COLO668 (cell line): ENCODE measurements at regions not wholly inside any gene's neighbourhood (a gene's known extent, or its start where the extent isn't known, plus 50 kb on each side); places are given as distances from the start of the nearest gene placed in this dataset.

ENCODE experiments used
- DNase-seq: peaks from one replicate; lab custom pipeline; 2025; ENCODE audit not compliant: unreplicated experiment; lab: John Stamatoyannopoulos, UW

DNA sequence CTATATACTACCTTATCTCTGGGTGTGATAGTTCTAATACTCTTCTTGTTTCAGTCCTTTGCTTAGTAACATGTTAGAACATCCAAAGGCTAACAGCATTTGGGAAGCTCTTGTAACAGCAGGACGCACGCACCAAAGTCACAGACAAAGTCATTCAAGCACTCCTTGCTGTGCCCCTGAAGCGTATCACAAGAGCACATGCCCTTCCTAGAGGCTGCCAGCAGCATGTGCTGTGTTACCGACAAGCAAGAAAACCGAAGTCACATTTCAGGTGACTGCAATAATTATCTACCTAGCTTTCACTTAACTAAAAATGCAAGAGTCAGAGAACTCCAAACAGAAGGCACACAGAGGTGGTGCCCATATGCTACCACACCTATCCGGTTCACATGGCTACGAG, 194.1 kb downstream of the KLF12 start:
- no peak for DNase-seq

DNA sequence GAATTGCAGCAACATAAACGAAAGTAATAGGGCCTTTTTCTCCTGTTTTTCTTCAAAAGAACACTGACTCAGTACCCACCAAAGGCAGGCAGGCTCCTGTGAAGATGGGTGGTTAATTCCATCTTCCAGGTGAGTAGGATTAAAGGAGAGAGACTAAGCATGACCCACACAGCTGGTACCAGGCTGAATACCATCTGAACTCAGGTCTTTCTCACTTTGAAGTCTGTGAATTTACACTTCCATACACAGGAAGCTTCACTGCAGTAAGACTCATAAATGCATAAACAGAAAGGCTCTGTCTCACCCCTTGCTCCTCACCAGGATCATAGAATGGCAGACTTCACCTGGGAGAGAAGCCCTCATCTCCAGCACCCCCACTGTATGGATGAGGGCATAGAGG, 194.6 kb downstream of the KLF12 start:
- no peak for DNase-seq

DNA sequence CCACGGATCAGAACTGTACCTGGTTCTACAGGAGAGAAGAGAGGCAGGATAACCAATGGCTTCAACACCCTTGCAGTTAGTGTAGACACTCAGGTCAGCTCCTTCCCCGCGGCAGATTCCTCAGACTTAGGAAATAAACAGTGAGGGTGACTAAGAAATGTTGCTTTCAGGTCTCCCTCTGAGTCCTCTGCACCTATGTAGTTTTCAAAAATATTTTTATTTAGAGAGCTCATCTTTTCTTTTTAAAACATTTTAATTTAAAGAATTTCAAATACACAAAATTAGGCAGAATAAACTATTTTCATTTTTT, 195.2 kb downstream of the KLF12 start:
- no peak for DNase-seq

DNA sequence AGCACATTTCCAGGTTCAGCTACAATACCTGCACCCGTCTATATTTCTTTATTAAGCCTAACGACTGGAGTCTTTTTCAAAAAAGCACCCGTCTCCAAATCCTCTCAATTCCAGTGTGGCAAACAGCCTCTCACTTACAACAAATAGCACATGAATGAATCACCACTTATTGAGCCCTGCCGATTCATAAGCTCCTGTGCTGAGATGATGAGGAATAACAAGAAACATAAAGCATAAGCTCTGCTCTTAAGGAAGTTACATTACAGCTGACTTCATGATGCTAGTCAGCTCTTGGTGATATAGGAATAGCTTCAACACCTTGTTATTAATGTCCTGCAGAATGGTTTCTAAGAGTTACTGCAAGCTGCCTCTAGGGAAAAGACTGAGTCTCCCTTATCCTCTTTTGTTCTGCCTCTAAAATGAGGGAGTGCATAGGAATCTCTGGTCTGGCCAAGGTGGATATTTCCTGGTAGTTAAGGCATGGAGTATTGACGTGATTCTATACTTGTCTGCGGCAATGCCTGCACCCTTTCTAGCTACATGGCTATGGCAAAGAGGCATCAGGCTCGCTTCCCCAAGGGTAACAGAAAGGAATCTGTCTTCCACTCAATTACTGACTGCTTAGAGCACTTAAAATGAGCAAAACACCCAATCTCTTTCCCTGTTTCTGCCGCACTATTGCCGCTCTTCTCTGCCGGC, 195.7 kb downstream of the KLF12 start:
- no peak for DNase-seq

DNA sequence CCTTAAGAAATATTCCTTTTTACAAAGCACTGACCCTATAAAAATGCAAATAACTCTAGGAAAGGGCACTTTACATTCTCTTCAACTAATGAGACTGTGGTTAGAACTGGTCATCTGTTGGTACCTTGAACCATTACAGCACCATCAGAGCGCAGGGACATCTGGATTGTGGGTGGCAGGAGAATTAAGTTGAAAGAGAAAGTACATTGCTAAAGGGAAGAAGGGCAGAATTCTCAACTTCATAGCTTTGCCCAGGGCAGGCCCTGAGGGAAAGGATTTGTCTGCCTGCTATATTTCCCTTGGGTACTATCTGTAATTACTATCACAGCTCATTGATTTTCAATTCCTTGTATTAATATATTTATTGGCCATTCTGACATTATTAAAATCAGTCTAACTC, 196.8 kb downstream of the KLF12 start:
- no peak for DNase-seq

DNA sequence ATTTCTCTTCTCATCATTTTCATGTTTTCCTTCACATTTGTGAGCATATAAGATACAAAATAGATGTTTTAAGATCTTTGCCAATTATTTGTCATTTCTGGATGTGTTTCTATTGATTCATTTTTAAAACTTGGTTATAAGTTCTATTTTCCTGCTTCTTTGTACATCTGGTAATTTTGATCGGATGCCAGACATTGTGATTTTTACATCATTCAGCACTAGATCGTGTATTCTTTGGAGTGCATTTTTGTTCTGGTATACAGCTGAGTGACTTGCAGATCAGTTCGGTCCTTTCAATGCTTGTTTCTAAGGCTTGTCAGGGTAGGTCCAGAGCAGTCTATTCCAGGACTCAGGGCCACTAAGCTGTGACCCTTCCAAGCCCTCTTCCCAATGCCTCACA, 198.2 kb downstream of the KLF12 start:
- no peak for DNase-seq

DNA sequence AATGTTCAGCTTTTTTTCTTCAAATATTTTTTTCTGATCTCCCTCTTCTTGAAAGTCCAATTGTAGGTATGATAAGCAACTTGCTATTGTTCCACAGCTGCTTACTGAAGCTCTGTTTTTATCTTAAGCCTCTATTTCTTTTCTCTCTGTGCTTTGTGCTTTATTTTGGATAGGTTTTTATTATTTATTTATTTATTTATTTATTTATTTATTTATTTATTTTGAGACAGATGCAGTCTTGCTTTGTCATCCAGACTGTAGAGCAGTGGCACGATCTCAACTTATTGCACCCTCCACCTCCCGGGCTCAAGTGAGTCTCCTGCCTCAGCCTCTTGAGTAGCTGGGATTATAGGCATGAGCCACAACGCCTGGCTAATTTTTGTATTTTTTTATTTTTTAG, 199.4 kb downstream of the KLF12 start:
- DNase-seq = no peak

DNA sequence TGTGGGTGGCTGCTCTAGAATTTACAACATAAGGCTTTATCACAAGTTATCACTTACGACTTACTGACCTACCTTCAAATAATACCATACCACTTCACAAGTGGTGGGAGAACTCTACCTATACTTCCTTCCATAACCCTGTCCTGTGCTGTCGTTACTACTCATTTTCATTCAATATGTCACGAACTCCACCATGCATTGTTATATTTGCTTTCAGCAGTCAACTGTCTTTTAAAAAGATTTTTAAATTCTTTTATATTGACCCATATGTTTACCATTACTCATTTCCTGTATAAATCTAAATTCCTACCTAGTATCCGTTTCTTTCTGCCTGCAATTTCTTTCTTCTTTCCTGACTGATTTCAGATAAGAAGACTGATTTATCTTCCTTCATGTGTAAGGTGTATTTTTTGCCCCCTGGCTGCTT, 200.0 kb downstream of the KLF12 start:
- DNase-seq = no peak

DNA sequence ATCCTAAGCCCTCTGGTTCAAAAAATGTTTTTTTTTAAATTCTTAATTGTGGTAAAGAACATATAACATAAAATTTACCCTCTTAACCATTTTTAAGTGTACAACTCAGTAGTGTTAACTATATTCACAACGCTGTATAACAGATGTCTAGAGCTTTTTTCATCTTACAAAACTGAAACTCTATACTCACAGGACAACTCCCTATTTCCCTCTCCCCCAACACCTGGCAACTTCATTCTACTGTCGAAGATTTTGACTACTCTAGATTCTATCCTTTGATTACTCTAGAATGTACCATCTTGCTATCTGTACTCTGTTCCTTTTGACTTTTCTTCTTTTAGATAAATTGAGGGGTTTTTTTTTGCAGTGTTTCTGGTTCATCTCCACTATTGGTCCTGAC, 200.4 kb downstream of the KLF12 start:
- no peak for DNase-seq

DNA sequence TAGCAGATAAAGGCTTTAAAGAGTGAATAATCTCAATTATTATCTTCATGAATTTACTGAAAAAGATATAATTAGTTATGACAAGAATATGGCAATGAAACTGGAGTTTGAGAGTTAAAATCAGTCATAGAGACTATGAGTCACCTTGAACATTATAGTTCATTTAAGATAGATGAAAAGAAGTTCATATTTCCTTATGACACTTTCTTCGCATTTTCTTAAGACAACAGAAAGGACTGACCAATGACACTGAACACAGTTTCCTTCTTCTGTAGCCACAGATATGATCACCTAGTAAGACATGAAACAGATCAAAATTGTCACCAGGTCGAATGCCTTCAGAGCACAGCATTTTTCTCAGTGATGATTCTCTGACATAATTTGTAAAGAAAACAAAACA, 202.1 kb downstream of the KLF12 start:
- no peak for DNase-seq

DNA sequence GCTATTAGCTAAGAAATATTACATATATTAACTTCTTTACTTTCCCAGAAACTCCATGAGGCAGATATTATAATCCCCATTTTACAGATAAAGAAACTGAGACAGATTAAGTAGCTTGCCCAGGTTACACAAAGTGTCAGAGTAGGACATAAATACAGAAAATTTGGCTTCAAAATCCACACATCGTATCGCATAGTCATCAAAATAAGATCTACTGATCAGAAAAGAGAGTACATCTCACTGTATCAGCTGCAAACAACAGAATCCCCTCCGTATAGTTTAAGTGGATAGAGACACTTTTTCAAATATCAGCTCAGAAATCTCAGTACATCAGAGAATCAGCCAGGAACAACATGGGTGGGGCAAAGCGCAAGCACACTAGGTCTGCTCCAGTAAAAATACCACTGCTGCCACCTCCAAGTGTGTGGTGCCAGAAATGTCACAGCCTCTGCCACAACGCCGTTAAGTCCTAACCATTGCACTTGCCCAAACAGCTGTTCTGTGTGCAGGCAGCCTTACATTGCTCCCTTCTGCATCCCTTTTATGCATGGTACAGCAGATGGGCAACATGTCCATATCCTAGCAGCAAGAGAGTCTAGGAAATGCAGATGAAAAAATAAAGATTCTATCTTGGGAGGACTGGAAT, 204.8 kb downstream of the KLF12 start:
- no peak for DNase-seq

DNA sequence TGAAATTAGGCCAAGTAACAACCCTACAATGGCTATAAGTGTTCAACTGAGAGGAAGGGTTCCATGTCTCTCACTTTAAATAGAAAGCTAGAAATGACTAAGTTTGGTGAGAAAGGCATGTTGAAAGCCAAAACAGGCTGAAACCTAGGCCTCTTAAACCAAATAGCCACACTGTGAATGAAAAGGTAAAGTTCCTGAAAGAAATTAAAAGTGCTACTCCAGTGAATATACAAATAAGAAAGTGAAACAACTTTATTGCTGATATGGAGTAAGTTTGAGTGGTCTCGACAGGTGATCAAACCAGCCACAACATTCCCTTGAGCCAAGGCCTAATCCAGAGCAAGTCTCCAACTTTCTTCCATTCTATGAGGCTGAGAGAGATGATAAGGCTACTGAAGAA, 209.6 kb downstream of the KLF12 start:
- no peak for DNase-seq

DNA sequence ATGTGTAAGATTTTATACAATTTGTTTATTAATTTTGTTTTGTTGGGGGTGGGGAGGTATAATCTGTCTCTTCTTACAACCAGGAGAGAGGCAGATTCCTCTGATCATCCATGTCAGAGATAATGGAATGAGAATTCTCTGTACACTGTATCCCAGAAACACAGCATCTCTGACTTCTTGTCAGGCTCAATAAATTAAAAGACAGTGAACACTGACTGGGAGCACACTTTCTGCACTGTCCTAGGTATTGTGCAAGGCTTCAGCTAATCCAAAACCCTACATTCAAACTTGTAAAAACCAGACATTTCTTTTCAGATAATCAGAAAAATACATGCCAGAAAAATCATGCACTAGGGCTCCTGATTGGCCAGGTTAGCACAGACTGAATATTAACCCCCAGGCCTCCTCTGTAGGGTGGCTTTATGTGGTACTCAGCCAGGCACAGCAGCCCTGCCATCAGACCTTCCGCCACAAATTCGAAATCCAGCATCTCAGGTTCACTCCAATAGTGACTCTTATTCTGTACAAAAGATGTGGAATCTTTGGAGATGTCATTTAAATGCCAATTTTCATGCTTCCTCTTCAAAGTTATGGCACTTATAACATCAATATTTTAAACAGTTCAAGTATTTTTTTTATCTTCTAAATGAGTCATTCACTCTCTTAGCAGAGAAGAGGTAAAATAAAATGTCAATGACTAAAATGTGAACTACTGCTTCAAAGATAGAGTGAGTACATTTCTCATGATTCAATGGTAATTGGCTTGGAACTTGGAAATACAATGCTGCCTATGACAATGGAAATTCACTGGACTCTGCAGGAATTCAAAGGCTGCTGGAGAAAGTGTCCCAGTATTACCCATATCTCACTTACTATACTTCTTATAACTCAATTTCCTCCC, 211.5 kb downstream of the KLF12 start:
- DNase-seq = no peak

DNA sequence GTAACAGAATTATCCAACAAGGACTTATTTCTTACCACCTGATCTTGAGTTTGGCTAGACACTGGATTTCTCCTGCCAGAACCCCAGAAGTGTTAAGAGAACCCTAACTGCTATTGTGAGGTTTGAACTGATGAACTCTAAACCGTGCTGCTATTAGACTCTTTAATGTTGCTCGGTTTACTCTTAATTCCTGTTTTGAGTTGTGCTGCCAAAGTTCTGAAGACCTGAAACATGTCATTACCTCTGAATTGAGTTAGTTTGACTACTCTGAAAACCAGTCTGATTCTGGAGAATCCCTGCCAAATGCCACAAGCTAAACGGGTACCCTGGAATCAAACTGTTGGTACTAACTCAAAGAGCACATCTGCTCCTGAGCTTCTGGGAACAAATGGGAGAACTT, 215.5 kb downstream of the KLF12 start:
- DNase-seq = no peak

DNA sequence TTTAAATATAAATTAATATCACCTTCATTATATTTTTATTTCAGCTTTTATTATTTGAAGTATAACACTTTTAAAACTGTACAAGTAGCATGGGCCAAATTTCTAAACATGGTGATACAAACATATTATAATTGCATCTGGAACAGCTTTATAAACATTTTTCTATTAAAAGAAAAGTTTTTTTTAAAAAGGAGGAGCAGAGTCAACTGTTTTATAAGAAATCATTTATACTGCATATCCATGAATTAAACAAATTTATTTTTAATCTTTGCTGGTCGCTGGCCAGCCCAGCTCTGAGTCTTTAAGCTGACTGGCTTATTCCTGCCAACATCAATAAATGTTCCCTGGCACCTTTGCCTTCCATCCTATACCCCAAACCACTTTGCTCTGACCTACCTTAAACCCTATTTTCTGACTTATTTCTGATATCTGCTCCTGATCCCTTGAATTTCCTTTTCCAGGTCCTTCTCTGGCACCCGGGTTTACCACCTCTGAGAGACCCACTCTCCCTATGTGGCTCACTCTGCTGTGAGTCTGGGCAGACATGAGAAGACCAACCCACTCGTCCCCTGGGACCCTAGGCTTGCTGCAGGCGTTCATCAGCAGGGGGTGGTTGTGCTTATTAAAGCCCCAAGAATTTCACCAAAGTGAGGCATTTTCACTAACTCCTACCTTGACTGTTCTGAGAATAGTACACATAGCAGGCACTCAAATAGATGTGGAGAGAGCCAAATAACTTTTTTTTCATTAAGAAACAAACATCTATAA, 220.3 kb downstream of the KLF12 start:
- DNase-seq = no peak

DNA sequence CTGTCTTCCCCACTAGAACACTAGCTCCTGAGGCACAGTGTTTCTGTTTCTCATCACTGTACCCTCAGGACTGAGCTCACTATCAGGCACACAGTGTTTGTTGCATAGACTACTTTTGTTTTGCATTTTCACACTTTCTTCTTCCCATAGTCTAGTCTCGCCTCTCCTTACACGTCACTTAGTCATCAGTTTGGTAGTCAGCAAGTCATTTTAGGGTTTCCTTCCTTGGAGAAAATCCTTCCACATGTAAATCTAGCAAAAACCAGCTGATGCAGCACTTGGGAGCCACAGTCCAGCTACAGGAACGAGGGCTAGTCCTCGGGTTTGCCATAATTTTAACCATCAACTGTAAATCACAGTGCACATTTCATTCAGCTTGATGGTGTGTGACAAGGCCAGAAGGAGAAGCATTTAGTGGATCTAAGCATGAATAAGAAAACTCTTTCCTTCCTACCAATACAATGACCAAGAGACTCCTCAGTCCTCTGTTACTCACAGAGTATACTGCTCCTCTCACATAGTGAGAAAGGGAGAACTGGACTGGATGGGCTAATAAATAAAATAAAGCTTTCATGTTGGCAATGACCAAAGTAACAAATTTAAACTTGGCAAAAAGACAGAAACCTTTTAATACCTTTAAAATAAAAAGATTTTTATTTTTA, 221.0 kb downstream of the KLF12 start:
- no peak for DNase-seq

DNA sequence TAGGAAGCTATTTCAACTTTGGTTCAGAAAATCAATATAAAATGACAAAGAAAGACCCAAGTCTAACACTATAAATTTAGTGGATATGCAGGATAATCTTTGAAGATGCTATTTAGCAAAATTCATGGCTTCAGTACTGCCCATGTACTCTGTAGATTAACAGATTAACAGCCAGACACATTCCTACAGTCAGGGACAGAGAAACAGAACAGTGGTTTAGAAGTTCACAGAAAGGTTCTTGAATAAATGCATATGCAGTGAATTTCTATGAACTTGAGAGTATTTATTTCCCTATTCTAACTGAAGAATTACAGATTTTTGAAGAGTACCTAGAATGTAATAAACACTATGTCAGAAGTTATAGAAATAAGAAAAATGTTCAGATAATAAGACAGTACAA, 222.8 kb downstream of the KLF12 start:
- DNase-seq = no peak

DNA sequence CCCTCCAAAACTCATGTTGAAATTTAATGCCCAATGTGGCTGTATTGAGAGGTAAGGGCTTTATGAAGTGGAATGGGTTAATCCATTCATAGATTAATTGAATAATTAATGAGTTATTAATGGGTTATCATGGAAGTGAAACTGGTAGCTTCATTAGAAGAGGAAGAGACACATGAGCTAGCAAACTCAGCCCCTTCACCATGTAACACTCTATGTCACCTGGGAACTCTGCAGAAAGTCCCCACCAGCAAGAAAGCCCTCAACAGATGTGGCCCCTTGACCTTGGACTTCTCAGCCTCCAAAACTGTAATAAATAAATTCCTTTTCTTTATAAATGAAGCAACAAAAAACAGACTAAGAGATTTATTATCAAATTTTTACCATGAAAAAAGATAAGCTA, 223.5 kb downstream of the KLF12 start:
- no peak for DNase-seq

DNA sequence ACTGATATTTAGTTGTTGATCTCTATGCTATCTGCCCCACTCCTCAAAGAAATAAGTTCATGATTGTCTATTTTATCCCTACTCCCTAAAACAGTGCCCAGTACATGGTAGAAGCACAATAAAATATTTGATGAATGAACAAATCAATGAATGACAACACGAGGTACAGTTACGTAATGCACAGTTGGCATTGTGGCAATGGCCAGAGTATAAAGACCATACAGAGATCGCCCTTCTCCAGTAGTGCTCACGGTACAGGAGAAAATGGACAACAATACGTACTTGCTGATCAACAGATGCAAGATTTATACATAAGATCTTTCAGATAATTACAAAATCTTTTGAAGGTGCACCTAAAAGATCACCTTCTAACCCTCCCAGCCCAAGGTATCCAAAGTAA, 225.4 kb downstream of the KLF12 start:
- no peak for DNase-seq

DNA sequence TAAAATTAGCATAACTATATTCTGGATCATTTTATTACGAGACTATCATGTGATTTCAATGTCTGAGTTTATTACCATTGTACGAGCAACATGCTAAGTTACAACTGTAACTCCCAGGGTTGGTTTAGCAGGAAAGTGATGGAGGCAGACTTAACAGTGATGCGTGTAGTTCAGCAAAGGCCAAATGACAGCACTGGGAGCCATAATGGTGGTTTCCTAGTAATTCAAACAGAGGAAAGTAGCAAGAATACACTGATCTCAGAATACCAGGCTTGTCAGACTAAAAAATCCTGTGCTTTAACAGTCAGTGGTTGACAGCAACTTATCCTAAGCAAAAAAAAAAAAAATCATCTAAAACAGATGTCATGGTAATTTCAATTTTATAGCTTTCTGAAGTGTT, 229.6 kb downstream of the KLF12 start:
- no peak for DNase-seq

DNA sequence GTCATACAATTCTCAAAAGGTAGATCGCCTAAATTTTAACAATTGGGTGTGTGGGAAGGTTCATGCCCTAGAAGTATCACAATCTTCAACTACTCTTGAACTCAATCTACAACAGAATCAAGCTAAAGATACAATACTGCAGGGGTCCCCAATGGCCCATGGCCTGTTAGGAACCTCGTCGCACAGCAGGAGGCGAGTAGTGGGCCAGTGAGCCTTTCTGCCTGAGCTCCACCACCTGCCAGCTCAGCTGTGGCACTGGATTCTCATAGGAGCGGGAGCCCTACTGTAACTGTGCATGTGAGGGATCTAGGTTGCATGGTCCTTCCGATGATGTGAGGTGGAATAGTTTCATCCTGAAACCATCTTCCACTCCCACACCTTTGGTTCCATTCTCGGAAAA, 230.6 kb downstream of the KLF12 start:
- DNase-seq = no peak
